OCI-LY7 (cell line): ENCODE measurements at regions not wholly inside any gene's neighbourhood (a gene's known extent, or its start where the extent isn't known, plus 50 kb on each side); places are given as distances from the start of the nearest gene placed in this dataset.

ENCODE experiments used
- EZH2phosphoT487 ChIP-seq: fragments of 200-600 bp; sonication (generic); IDR thresholded peaks from 2 replicates; pipeline ENCODE4 v1.6.1; 2018; ENCODE audit warnings: low read depth, borderline replicate concordance, mild to moderate bottlenecking, mixed run types, antibody characterized with exemption, low read length, moderate library complexity, mixed read lengths
- TF ChIP-seq, protein P1 (sequence below): fragments of 200-600 bp; sonication (generic); conservative IDR thresholded peaks from 2 replicates; pipeline ENCODE4 v1.5.1; 2014; ENCODE audit warnings: mild to moderate bottlenecking, antibody characterized with exemption, low read length, moderate library complexity, mixed read lengths

DNA sequence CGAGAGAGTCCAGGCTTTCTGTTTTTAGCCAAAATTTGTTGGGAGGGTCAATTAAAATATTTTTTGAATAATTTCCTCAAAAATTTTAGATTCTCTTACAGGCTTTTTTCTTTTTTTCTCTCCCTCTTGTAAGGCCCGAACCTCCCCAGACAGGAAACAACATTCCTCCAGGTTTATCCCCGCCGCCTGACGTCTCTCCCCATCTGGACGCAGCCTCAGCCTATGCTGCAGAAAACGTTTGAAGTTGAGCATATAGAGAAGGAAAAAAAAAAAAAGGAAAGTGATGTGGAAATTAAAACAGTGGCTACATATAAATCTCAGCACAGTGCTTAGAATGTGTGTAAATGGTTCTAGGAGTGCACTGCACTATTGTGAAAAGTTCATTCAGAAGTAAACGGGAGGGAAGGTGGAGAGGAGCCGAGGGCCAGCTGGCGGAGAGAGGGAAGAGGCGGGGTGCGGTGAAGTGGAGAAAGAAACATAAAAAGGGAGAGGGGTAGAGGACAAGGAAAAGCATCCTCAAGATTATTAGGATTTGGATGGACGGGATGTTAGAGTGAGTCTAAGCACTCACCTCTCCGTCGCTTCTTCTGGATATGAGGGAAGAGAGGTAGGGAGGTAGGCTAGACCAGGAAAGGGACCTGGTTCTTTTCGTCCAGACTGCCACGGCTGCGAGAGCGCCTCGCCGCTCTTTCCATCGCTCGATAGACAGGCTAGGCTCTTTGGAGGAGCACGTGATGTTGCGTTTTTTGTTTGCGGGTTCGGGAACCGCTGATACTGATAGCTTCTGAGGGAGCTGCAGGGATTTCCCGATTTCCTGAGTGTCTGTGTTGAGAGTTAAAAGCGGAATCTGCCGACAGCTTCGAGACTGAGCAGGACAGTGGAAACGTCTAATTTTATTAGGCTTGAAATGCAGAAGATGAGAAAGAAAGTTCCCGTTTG lies 98.7 kb downstream of the TRIM27 start:
- TF ChIP-seq, protein P1, sequence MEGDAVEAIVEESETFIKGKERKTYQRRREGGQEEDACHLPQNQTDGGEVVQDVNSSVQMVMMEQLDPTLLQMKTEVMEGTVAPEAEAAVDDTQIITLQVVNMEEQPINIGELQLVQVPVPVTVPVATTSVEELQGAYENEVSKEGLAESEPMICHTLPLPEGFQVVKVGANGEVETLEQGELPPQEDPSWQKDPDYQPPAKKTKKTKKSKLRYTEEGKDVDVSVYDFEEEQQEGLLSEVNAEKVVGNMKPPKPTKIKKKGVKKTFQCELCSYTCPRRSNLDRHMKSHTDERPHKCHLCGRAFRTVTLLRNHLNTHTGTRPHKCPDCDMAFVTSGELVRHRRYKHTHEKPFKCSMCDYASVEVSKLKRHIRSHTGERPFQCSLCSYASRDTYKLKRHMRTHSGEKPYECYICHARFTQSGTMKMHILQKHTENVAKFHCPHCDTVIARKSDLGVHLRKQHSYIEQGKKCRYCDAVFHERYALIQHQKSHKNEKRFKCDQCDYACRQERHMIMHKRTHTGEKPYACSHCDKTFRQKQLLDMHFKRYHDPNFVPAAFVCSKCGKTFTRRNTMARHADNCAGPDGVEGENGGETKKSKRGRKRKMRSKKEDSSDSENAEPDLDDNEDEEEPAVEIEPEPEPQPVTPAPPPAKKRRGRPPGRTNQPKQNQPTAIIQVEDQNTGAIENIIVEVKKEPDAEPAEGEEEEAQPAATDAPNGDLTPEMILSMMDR, result no peak
- TF ChIP-seq EZH2phosphoT487, result no peak
